DOHH2 (cell line): ENCODE measurements at regions not wholly inside any gene's neighbourhood (a gene's known extent, or its start where the extent isn't known, plus 50 kb on each side); places are given as distances from the start of the nearest gene placed in this dataset.

Source experiments
- H3F3A ChIP-seq: fragments of 200-600 bp; sonication (generic), shearing (Covaris generic); 2 replicates; pipeline ENCODE4 v1.6.0; 2016; ENCODE audit warnings: antibody characterized with exemption, mild to moderate bottlenecking; ENCODE audit not compliant: control insufficient read depth, insufficient read depth
- H3K27ac ChIP-seq: fragments of 200-600 bp; sonication (generic); 2 replicates; pipeline ENCODE4 v1.5.1; 2014; ENCODE audit warnings: low read depth, mild to moderate bottlenecking, low read length, moderate library complexity
- H3K27me3 ChIP-seq: fragments of 200-600 bp; sonication (generic); 2 replicates; pipeline ENCODE4 v1.6.1; 2014; ENCODE audit warnings: mild to moderate bottlenecking, low read length, mixed read lengths; ENCODE audit not compliant: control insufficient read depth
- H3K36me3 ChIP-seq: fragments of 200-600 bp; sonication (generic); 2 replicates; pipeline ENCODE4 v1.6.1; 2014; ENCODE audit warnings: mild to moderate bottlenecking, low read length, moderate library complexity, mixed read lengths; ENCODE audit not compliant: control insufficient read depth
- H3K4me1 ChIP-seq: fragments of 200-600 bp; sonication (generic); 2 replicates; pipeline ENCODE4 v1.6.1; 2014; ENCODE audit warnings: mild to moderate bottlenecking, low read length, mixed read lengths; ENCODE audit not compliant: control insufficient read depth
- H3K4me2 ChIP-seq: fragments of 200-600 bp; sonication (generic); 2 replicates; pipeline ENCODE4 v1.6.0; 2014; ENCODE audit warnings: mild to moderate bottlenecking, low read length, moderate library complexity
- H3K4me3 ChIP-seq: fragments of 200-600 bp; sonication (generic); 2 replicates; pipeline ENCODE4 v1.5.1; 2014; ENCODE audit warnings: mild to moderate bottlenecking, low read length, mixed read lengths
- H3K79me2 ChIP-seq: fragments of 200-600 bp; sonication (generic); 2 replicates; pipeline ENCODE4 v1.6.1; 2014; ENCODE audit warnings: mild to moderate bottlenecking, low read length, mixed read lengths; ENCODE audit not compliant: control insufficient read depth
- H3K9me2 ChIP-seq: fragments of 200-600 bp; sonication (generic); replicated peaks from 2 replicates; pipeline ENCODE4 v1.6.1; 2014; ENCODE audit warnings: mild to moderate bottlenecking, low read length, mixed read lengths; ENCODE audit not compliant: control insufficient read depth
- H3K9me3 ChIP-seq: fragments of 200-600 bp; sonication (generic); 2 replicates; pipeline ENCODE4 v1.6.1; 2014; ENCODE audit warnings: antibody characterized with exemption, low read length, mixed read lengths; ENCODE audit not compliant: control insufficient read depth, insufficient read depth
- H4K20me1 ChIP-seq: fragments of 200-600 bp; sonication (generic); 2 replicates; pipeline ENCODE4 v1.6.0; 2014; ENCODE audit warnings: low read depth, mild to moderate bottlenecking, antibody characterized with exemption, low read length, moderate library complexity; ENCODE audit not compliant: control insufficient read depth, insufficient read depth
- EZH2phosphoT487 ChIP-seq: fragments of 200-600 bp; sonication (generic); IDR thresholded peaks from 2 replicates; pipeline ENCODE4 v1.6.1; 2017; ENCODE audit warnings: borderline replicate concordance, mild to moderate bottlenecking, antibody characterized with exemption, low read length, moderate library complexity, mixed read lengths
- TF ChIP-seq, protein P1 (sequence below): fragments of 200-600 bp; sonication (generic); IDR thresholded peaks from one replicate; pipeline ENCODE4 v1.5.1; 2014; ENCODE audit warnings: antibody characterized with exemption, mild to moderate bottlenecking, low read depth, low read length; ENCODE audit not compliant: poor library complexity, severe bottlenecking

DNA sequence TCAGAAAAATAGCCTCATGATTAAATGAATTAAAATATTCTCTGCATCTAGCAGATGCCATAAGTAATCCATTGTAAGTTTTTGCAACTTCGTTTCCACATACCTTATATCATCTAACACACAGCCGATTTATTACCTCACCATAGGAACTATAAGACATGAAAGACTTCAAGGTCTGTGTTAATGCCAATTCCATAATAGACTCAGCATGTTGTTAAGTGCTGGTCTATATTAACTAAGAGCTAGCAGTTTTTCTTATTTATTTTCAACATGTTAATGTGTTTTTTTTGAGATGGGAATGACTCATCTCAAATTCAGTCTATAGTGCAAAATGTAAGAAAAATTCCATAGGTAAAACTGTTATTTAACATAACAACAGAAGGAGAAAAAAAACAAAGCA is 243.9 kb upstream of the GULP1 start:
- Histone ChIP-seq H3K9me2 (no peaks in the 10 kb centered on the region), H4K20me1 (no peaks in the 10 kb centered on the region), H3K4me3 (no peak overlapping the region), H3K4me1 (no peaks in the 10 kb centered on the region), H3K27me3 (no peaks in the 10 kb centered on the region), H3F3A (no peaks in the 10 kb centered on the region), H3K9me3 (no peaks in the 10 kb centered on the region), H3K27ac (no peak overlapping the region), H3K4me2 (no peak overlapping the region), H3K79me2 (no peaks in the 10 kb centered on the region), H3K36me3 (no peaks in the 10 kb centered on the region)
- TF ChIP-seq, protein P1, sequence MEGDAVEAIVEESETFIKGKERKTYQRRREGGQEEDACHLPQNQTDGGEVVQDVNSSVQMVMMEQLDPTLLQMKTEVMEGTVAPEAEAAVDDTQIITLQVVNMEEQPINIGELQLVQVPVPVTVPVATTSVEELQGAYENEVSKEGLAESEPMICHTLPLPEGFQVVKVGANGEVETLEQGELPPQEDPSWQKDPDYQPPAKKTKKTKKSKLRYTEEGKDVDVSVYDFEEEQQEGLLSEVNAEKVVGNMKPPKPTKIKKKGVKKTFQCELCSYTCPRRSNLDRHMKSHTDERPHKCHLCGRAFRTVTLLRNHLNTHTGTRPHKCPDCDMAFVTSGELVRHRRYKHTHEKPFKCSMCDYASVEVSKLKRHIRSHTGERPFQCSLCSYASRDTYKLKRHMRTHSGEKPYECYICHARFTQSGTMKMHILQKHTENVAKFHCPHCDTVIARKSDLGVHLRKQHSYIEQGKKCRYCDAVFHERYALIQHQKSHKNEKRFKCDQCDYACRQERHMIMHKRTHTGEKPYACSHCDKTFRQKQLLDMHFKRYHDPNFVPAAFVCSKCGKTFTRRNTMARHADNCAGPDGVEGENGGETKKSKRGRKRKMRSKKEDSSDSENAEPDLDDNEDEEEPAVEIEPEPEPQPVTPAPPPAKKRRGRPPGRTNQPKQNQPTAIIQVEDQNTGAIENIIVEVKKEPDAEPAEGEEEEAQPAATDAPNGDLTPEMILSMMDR = no peak
- TF ChIP-seq EZH2phosphoT487 = no peak

DNA sequence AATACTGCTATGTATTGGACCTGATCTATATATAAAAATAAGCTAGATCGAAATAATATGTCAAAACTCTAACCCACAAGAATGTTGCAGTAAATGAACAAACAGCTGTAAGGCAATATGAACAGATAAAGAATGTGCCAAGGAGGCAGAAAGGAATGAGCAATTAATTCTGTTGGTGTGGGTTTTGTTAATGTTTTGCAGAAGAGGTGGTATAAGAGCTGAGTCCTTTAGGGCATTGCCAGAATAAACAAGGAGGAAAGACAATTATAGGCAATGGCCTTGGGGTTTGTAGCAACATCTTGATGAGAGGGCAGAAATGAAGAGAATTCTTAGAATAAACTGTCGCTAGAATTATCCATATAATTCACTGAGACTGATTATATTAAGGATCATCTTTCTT is 240.9 kb upstream of the GULP1 start:
- TF ChIP-seq, protein P1 = no peak
- no peak for TF ChIP-seq EZH2phosphoT487
- Histone ChIP-seq H3K27me3 (no peaks in the 10 kb centered on the region), H3K4me2 (no peak overlapping the region), H3K4me1 (no peaks in the 10 kb centered on the region), H4K20me1 (no peaks in the 10 kb centered on the region), H3K79me2 (no peaks in the 10 kb centered on the region), H3K4me3 (no peak overlapping the region), H3K9me3 (no peaks in the 10 kb centered on the region), H3K27ac (no peak overlapping the region), H3F3A (no peaks in the 10 kb centered on the region), H3K36me3 (no peaks in the 10 kb centered on the region), H3K9me2 (no peaks in the 10 kb centered on the region)

DNA sequence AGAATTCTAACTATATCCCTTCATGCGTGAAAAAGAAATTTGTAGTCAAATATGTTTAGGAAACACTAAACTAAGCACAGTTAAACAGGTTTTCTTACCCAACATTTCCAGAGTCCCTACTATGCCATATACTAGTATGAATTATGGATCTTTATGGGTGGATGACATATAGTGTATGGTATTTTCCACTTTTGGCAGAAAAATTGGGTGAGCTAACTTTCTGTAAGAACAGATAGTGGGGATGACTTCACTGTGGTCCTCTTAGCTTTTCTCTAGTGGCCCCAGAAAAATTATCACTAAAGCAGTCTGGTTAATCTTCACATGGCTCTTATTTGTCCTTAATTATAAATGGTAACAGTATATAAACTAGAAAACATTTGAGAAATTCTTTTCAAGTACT is 240.0 kb upstream of the GULP1 start:
- Histone ChIP-seq H3K9me2 (no peaks in the 10 kb centered on the region), H3K27me3 (no peaks in the 10 kb centered on the region), H3K36me3 (no peaks in the 10 kb centered on the region), H3K4me2 (no peak overlapping the region), H4K20me1 (no peaks in the 10 kb centered on the region), H3K4me1 (no peaks in the 10 kb centered on the region), H3K4me3 (no peak overlapping the region), H3K27ac (no peak overlapping the region), H3K9me3 (no peaks in the 10 kb centered on the region), H3K79me2 (no peaks in the 10 kb centered on the region), H3F3A (no peaks in the 10 kb centered on the region)
- no peak for TF ChIP-seq EZH2phosphoT487
- TF ChIP-seq, protein P1 = no peak

- H3K27ac ChIP-seq = no peak overlapping the region
- no peak for TF ChIP-seq EZH2phosphoT487
- TF ChIP-seq, protein P1 = no peak
- H3F3A ChIP-seq = no peaks in the 10 kb centered on the region
- no peaks in the 10 kb centered on the region for H3K9me2 ChIP-seq
- H3K36me3 ChIP-seq = no peaks in the 10 kb centered on the region
- H3K4me2 ChIP-seq = no peak overlapping the region
- H3K27me3 ChIP-seq = no peaks in the 10 kb centered on the region
- H3K4me3 ChIP-seq = no peak overlapping the region
- H3K79me2 ChIP-seq = no peaks in the 10 kb centered on the region
- no peaks in the 10 kb centered on the region for H3K4me1 ChIP-seq
- H4K20me1 ChIP-seq = no peaks in the 10 kb centered on the region
- H3K9me3 ChIP-seq = no peaks in the 10 kb centered on the region
Measured at GRCh38 chr2:188065386-188065785, 226.3 kb upstream of the GULP1 start.
